ENCODE measurements at regions not wholly inside any gene's neighbourhood (a gene's known extent, or its start where the extent isn't known, plus 50 kb on each side); places are given as distances from the start of the nearest gene placed in this dataset.
"Not testable (repeated sequence)": the region's sequence is repeated elsewhere in the genome, so short reads cannot be mapped to it uniquely, and the experiment has no call there.

- ChIA-PET POLR2A (no interaction called here), CTCF (no interaction called here)
- no peak for DNase-seq (ENCODE audit: low read depth, low spot score)
- no peak overlapping the region for H3K4me3 ChIP-seq (ENCODE audit: low read depth, low read length)
- TF ChIP-seq CTCF (IDR thresholded peaks at IDR 0.05; ENCODE audit: insufficient read depth, low read length, missing control alignments) = no peak
These were observed 51.2 kb upstream of the RDX start for GRCh38 chr11:110347660-110348059.

- TF ChIP-seq CTCF (IDR thresholded peaks at IDR 0.05; ENCODE audit: insufficient read depth, low read length, missing control alignments) = no peak
- no peak overlapping the region for H3K4me3 ChIP-seq (ENCODE audit: low read depth, low read length)
- no peak for DNase-seq (ENCODE audit: low read depth, low spot score)
- ChIA-PET POLR2A (no interaction called here), CTCF (no interaction called here)
These were observed 53.0 kb upstream of the RDX start for GRCh38 chr11:110349138-110349996.

- CTCF ChIA-PET, POLR2A ChIA-PET: not testable (repeated sequence)
These were observed 53.6 kb upstream of the RDX start for GRCh38 chr11:110349997-110350383.

GRCh38 chr11:110355011-110355744, 58.8 kb upstream of the RDX start:
- ChIA-PET POLR2A (no interaction called here), CTCF (interaction anchor here (1.2 to 1.6 kb wide), 2 partner anchors 13 to 22 kb away, joined by 3 to 6 read pairs; no protein-coding TSS in a partner anchor)
- DNase-seq (ENCODE audit: low read depth, low spot score) = no peak

More at GRCh38 chr11:110349997-110350383, 53.6 kb upstream of the RDX start:
- not testable (repeated sequence) for DNase-seq (ENCODE audit: low read depth, low spot score); H3K4me3 ChIP-seq (ENCODE audit: low read depth, low read length)

GRCh38 chr11:110356762-110357671, 60.6 kb upstream of the RDX start:
- H3K4me3 ChIP-seq (ENCODE audit: low read depth, low read length) = no peak overlapping the region
- no peak for TF ChIP-seq CTCF (IDR thresholded peaks at IDR 0.05; ENCODE audit: insufficient read depth, low read length, missing control alignments)
- DNase-seq (ENCODE audit: low read depth, low spot score) = no peak
- CTCF ChIA-PET = interaction anchor here (0.7 to 1.6 kb wide), 3 partner anchors 10 to 156 kb away, joined by 3 to 7 read pairs (median 6); no protein-coding TSS in a partner anchor
- POLR2A ChIA-PET = no interaction called here

More at GRCh38 chr11:110355011-110355744, 58.8 kb upstream of the RDX start:
- H3K4me3 ChIP-seq (ENCODE audit: low read depth, low read length) = no peak overlapping the region
- no peak for TF ChIP-seq CTCF (IDR thresholded peaks at IDR 0.05; ENCODE audit: insufficient read depth, low read length, missing control alignments)

- ChIA-PET POLR2A (interaction anchor here (0.7 kb wide), 1 partner anchor 130 kb away, joined by 3 read pairs; no protein-coding TSS in a partner anchor), CTCF (interaction anchor here (1.4 kb wide), 1 partner anchor 9 kb away, joined by 7 read pairs; no protein-coding TSS in a partner anchor)
These were observed 61.9 kb upstream of the RDX start for GRCh38 chr11:110358336-110358735.

GRCh38 chr11:110360781-110361408, 64.5 kb upstream of the RDX start:
- CTCF ChIA-PET; H3K4me3 ChIP-seq (ENCODE audit: low read depth, low read length); POLR2A ChIA-PET; DNase-seq (ENCODE audit: low read depth, low spot score): not testable (repeated sequence)

More at GRCh38 chr11:110358336-110358735, 61.9 kb upstream of the RDX start:
- no peak overlapping the region for H3K4me3 ChIP-seq (ENCODE audit: low read depth, low read length)
- no peak for TF ChIP-seq CTCF (IDR thresholded peaks at IDR 0.05; ENCODE audit: insufficient read depth, low read length, missing control alignments)
- DNase-seq (ENCODE audit: low read depth, low spot score) = no peak

Data from AG04449 (cell line).